ENCODE measurements at regions not wholly inside any gene's neighbourhood (a gene's known extent, or its start where the extent isn't known, plus 50 kb on each side); places are given as distances from the start of the nearest gene placed in this dataset.

DNA sequence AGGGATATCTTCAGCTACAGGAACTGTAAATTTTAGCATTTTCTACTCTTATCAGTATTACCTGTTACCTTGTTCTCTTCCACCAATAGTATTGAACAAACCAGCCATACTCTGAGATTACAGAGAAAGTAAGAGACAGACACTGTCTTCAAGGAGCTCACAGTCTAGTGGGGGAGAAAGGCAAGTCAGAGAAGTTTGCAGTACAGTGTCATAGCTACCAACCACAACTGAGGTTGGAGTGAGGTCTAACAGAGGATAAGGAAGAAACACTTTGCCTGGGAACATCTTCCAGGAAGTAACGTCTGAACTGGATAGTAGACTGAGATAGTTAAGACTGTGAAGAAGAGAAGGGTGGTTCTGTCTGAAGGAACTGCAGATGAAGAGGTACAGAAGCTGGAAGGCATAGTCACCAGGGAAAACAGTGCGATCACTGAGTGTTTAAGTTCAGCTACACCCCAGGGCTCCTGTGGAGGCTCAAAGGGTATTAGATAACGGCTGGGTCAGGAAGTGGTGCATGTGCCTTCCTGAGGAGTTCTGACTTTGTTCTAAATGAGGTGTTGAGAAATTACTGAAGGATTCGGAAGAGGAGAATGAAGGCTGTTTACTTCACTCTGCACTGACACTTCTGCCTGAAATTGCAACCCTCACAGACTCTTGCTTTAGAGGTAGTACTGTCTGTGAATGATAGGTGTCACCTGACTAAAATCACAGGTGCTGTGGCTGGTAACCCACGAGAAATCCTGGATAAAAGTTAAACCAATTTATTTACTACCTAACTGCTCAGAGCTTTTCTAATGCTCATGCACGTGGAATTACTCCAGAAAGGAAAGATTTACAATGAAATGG, 841.6 kb downstream of the MAT2B start:
- DNase-seq (ENCODE audit: low read depth in 2 of 2), result no peak

DNA sequence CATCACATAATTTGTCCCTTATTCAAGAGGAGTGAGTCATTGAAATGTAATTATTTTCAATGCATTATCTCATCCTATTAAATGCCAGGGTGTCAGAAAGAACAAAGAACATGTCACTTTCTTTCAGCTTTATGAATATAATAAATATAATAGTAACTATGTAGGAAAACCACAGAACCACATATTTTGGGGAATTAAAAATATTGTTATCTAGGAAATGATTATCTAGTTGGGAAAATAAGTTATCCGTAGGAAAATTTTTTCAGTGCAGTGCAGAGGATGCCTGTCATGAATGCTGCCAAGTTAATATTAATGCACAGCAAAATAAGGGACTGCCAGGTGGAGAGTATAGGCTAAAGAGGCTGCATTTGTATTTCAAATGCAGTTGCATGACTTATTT, 844.8 kb downstream of the MAT2B start:
- DNase-seq (ENCODE audit: low read depth in 2 of 2), result no peak

DNA sequence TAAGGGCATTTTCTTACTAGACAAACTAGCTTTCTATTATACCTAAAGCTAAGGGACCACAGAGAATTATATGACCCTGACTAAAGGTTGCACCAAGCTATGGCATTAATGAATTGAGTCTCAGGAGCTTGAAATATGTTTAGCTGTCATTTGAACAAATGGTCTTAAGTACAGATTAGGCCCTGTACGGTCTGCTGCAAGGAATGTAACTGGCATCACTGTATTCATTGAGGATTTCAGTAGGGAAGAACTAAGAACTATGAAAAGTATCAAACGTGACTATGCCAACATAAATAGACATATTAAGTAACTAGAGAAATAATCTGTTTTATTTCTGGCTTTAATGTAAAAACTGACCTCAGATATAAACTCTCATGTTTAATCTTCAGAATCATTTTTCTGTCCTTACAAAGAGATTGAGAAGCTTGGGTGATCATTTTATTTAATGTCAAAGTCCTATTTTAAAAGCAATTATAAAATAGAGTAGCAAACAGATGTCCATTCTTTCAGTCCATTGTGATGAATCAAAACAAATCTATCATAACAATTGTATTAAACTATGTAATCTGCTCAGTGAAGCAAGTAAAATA, 845.9 kb downstream of the MAT2B start:
- no peak for DNase-seq (ENCODE audit: low read depth in 2 of 2)

DNA sequence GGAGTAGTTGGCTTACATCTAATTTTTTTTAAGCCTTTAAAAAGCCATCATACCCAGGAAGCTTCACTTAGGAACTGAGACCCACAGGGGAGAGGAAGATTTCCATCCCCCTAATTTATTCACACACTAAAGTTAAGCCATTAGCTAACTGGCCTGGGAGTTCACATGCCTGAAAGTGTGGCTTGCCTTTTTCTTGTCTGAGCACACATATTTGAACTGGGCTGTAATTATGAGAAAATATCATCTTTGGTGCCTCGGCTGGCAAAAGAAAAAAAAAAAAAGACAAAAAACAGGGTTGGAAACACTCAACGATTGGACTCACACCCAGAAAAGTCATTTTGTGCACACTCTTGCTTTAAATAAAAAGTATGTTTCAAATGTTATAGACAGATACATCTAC, 847.3 kb downstream of the MAT2B start:
- no peak for DNase-seq (ENCODE audit: low read depth in 2 of 2)

DNA sequence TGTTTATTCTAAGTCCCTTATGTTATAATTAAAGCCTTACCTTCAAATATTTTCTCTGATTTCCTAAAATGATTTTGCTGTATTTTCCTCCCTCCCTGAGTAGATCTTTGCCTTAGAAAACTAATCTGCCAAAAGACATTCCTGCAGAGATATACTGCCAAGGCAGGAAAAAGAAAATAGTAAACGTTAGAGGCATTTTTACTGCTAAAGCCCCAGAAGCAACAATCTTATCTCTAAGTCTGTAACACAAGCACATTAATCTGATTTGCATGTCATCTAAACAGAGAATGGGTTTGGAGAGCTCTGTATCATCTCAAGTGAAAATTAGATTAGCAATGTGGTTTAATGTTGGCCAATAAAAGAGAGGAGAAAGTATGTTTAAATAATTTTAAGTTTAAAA, 847.7 kb downstream of the MAT2B start:
- DNase-seq (ENCODE audit: low read depth in 2 of 2), result no peak

DNA sequence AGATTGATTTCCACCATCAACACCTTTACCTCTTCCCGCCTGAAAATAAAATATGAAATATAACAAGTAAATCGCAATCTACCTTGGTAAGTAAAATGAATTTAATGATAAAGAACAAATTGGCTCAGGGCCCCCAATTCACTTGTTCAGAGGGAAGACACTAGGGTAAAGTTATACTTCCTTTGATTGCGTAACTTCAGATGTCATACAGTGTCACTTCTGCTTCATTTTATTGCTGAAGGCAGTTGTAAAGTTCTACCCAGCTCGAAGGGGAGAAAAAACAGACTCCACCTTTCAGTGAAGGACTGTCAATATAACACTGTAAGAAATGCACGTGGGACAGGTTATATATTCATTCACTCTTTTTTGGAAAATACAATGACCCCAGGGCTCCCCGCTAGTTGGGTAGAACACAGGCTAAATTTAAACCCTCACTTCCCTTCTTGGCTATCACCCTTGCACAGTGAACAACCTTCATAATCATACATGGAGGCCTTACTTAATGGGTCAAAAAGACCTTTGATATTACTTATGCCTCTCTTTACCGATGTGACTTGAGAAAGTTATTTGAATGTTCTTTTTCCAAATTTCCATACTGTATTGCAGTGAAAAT, 848.8 kb downstream of the MAT2B start:
- DNase-seq (ENCODE audit: low read depth in 2 of 2), result no peak

DNA sequence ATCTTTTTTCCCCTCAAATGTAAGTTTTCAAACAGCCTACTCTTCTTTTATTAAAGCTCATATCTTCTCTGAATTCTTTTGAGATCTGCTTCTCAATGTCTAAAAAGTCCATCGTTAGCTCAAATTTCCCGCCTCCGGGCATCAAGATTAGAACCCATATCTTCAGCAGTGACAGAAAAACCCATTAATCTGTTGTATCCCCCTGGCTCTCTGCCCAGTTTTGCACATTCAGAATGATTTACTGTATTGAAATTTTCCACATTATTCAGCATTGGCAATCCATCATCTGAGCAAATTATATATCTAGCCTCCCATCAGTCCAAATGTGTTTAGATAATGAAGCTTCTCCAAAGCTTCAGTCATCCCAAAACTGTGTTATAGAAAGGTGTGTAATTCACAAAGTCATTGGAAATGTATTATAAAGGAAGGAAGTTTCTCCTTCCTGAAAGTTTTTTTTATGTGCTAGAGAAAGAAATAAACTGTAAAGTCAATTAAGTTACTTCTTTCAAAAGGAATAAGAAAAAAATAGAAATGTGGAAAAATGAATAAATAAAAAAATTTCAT, 849.9 kb downstream of the MAT2B start:
- DNase-seq (ENCODE audit: low read depth in 2 of 2), result no peak

DNA sequence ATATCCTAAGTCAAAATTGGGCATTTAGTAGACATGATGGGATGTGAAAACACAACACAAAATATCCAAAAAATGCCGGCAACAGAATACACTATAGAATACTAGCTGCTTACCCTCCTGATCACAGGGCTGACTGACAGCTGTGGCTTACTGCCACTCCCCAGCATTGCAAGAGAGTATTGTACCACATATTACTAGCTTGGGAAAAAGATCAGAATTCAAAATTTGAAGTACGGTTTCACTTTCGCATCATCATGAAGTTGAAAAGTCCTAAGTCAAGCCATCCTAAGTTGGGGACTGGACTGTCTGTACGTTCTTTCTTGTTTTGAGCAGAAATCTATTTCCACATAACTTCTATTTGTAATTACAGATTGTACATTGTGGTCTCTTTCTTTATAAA, 851.4 kb downstream of the MAT2B start:
- DNase-seq (ENCODE audit: low read depth in 2 of 2), result no peak

DNA sequence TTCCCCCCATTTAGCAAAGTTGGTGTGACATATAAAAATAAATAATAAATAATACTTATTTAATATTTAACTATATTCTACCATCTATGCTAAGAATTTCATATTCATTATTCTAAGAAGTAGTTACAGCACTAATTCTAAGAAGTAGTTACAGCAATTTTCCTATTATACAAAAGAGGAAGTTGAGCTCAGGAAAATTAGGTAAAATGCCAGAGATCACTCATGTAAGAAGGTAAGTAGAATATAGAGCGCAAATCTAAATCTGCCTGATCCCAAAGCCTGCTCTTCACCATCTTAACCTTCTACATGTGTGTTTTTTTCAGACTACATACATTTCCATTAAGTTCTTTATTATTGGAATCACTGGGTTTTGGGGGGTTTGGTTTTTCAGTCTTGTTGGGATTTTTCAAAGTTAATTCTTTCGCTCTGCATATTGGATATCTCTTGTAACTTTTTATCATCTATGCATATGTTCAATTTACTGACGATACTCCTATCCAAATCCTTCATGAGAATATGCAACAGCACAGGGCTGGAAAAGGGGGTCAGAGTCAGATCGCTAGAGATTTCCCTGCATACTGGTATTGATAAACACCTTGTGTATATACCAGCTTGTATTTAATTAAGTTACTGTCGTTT, 852.1 kb downstream of the MAT2B start:
- no peak for DNase-seq (ENCODE audit: low read depth in 2 of 2)

DNA sequence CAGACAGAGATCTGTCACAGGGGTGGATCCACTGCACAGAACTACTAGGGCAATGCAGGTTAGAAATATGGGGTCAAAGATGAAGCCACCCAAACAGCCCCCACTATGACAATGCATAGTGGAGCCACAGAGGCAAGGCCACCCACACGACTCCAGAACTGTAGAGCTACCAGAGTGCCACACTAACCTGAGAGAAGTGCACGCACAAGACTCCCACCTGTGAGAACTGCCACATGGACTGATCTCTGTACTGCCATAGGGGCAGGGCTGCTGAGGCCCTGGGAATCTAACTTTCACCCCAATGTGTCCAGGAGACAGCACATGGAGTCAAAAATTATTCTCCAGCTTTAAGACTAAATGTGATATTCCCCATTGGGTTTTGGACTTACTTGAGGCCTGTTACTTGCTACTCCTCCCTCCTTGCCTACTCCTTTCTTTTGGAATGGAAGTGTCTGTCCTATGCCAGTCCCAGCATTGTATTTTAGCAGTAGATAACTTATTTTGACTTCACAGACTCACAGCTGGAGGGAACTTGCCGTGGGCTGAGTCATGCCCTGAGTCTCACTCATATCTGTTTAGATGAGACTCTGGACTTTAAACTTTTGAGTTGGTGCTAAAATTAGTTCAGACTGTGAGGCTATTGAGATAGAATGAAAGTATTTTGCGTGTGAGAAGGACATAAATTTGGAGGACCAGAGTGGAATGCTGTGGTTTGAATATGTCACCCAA, 853.3 kb downstream of the MAT2B start:
- no peak for DNase-seq (ENCODE audit: low read depth in 2 of 2)

DNA sequence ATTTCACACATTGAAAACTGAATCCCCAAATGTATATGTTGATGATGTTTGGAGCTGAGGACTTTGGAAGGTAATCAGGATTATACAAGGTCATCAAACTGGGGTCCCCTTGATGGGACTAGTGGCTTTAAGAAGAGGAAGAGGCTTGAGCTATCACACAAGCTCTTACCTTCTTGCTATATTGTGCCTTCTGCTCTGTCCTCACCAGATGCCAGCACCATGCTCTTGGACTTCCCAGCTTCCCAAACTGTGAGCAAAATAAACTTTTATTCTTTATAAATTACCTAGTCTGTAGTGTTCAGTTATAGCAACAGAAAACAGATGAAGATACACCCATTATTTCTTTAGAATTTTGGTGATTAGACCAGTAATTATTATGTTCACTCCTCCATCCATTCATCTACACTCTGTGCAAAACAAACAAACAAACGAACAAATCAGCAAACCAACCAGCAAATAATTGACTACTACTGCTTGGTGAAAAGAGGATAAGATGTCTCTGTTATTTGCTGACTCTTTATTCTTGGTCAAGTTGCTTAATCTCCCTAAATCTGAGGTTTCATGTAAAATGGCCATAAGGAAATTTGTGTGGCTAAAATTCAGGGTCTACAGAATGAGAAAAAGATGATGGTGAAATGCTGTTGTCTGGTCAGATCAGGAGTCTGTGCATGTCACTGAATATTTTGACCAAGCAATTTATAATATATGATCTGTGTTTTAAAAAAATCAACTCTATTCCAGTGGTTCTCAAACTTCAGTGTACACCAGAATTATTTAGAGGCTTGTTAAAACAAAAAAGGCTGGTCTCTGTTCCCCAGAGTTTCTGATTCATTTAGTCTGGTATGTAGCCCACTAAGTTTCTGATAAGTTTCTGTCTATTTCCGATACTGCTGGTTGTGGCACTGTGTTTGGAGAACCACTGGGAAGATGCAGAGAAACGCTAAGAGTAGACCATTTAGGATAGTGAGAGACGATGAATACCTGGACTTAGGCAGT, 854.1 kb downstream of the MAT2B start:
- no peak for DNase-seq (ENCODE audit: low read depth in 2 of 2)

DNA sequence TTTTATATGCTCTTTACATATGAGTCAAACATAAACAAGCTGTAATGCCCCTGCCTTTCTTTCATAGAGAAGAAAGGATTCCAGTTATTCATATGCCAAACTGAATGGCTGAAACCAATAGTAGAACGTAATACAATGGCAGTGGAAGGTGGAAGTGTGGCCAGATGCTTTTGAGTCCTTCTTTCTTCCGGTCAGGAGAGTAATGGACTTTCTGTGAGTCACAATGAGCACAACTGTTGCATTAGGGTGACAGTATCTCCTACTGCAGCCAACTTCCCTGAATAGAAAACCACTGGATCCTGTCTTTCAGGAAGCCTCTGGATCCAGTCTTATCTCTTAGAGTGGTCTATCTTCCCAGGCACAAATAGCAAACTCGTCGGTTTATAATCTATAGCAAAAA, 855.2 kb downstream of the MAT2B start:
- no peak for DNase-seq (ENCODE audit: low read depth in 2 of 2)

DNA sequence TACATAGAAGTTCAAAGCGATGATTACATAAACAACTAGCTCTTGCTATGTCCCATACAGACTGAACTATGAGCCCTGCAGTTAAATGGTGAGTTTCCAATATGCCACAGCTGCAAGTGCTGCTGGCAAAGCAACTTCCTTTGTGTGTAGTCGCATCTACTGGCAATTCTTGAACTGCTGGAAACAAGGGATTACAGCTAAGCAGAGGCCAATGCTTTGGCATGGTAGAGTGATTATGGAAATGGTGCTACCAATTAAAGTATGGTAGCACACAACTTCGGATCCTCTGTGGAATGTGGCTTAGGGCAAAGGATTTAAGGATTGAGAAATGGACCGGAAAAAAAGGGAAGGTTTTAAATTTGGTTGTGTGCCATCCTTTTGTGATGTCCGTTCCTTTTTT, 856.6 kb downstream of the MAT2B start:
- no peak for DNase-seq (ENCODE audit: low read depth in 2 of 2)

DNA sequence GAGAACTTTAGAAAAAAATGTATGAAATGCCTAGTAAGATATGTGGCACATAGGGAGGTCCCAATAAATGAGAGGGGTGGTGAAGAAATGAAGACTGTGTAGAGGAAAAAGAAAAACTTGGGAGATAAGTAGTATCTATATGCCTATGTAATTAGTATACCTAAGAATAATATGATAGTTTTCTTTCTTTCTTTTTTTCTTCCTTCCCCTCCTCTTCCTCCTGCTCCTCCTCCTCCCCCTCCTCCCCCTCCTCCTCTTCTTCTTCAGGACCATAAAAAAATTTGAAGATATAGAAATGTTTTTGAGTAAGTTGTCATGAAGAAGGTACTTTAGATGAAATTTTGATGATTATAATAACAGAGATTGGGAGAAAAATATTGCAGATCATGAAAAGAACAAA, 857.4 kb downstream of the MAT2B start:
- no peak for DNase-seq (ENCODE audit: low read depth in 2 of 2)

DNA sequence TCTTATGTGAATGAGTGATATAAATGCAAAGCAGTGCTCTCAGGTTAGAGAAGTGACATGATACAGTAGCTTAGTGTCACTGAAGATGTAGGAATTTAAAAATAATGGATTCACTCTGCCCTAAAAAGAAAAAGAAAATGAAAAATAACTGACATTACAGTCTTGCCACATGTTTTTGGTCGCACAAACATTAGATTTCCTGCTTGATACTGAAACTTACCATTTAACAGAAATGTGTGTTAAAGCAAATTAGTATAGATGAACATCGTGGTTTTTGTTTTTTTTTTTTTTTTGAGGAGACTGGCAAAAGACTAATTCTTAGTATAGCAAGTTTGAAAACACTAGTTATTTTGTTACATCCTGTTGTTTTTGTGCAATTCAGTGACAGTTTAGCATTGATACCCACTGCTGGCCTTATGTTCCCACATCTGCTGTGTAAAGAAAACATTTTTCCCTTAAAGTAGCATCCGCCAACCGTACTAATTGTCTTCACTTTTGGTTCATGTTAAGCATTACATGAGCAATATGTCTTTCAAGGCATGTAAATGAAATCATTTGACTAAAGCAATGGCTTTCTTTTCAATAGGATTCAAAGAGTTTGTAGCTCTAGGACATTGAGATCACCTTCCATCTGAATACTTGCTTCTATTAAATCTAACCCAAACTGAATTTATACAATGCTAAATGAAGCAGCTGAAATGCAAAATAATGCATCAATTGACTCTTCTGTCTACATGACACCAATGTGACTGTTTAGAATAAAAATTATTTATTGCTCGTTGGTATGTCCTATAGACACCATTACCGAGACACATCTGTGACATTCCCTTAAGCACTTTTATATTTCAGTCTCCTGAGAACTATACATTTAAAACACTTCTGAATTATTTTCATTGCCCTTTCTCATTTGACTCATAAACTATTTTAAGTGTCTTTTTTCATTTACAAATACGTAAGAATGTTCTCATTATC, 859.1 kb downstream of the MAT2B start:
- DNase-seq (ENCODE audit: low read depth in 2 of 2), result no peak

DNA sequence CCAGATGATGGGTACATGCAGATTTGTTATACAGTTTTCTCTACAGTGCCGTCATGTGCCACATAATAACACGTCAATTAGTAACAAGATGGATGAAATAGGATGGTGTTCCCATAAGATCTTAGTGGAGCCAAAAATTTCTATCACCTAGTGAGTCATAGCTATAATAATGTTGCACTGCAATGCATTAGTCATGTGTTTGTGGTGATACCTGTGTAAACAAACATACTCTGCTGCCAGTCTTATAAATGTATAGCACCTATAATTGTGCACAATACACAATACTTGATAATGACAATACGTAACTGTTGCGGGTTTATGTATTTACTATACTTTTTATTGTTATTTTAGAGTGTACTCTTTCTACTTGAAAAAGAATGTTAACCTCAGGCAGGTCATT, 865.4 kb downstream of the MAT2B start:
- no peak for DNase-seq (ENCODE audit: low read depth in 2 of 2)

DNA sequence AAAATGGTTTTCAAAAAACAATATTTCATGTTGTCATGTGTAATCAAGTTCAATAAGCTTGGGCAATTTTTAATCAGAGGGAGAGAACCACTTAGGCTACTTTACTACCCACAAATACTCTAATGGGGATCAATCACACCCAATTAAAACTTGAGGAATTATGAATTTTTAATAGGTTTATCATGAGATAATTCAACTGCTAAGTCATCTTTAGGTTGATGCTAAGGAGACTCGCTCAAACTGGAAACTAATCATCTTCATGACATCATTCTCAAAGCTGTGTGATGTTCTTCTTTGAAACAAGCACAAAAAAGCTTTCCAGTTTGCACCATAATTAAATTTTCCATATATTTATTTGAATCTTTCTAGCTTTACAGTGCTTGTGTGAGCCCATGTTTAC, 867.5 kb downstream of the MAT2B start:
- no peak for DNase-seq (ENCODE audit: low read depth in 2 of 2)

DNA sequence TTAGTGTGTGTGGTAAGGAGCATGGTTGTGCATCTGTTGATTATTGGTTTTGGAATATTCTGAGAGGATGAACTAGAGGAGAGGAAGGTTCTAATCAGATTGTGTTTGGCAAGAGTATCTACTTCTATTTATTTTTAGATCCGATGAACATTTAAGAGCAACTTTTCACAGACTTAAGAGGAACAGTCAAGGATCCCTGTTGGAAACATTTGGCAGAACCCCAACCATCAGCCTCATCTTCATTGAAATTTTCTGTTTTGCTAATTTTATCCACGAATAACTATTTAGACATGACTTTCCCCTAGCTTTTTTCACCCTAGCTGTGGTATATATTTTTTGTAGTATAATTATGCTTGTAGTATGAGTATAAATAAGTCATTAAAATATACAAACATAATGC, 868.5 kb downstream of the MAT2B start:
- no peak for DNase-seq (ENCODE audit: low read depth in 2 of 2)

DNA sequence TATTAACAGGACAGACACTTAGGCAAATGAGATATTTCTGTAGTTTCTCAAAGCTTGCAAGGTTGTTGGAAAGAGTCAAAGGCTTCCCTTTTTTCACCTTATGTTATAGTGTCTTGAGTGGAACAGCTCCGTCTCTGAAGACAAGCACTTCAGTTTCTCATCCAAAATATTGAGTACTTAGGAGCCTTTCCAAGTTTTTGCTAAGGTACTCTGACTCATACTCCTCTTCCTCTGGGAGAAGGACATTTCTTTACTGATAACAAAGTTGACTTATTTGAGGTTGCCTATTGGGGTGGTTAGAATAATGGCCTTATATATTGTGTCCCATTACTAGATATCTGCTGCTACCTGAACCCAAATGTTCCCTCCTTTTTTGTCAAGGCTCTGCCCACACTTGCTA, 869.6 kb downstream of the MAT2B start:
- no peak for DNase-seq (ENCODE audit: low read depth in 2 of 2)

All from stimulated activated CD4-positive, alpha-beta T cell treated with anti-CD3 and anti-CD28 coated beads, Interleukin-1b, Interleukin-23, amount 100 ng/mL, for 4 hours (primary cell).